SH-SY5Y (cell line): ENCODE measurements at regions not wholly inside any gene's neighbourhood (a gene's known extent, or its start where the extent isn't known, plus 50 kb on each side); places are given as distances from the start of the nearest gene placed in this dataset.

Source experiments
- GATA2 ChIP-seq: IDR thresholded peaks from 2 replicates; pipeline ENCODE4 v1.6.1; 2011; ENCODE audit warnings: mild to moderate bottlenecking, low read depth, low read length
- GATA3 ChIP-seq: IDR thresholded peaks from 2 replicates; pipeline ENCODE4 v1.6.1; 2011; ENCODE audit warnings: low read depth, mild to moderate bottlenecking, low read length, moderate library complexity

GRCh38 chr18:39681061-39681460, 2115.5 kb upstream of the CELF4 start:
- TF ChIP-seq GATA3 = no peak

- TF ChIP-seq GATA2 (no peak), GATA3 (no peak)
Observed at GRCh38 chr18:39675906-39676305, 2110.3 kb upstream of the CELF4 start.

GRCh38 chr18:39675368-39675767, 2109.8 kb upstream of the CELF4 start:
- TF ChIP-seq GATA3 (no peak), GATA2 (no peak)

DNA sequence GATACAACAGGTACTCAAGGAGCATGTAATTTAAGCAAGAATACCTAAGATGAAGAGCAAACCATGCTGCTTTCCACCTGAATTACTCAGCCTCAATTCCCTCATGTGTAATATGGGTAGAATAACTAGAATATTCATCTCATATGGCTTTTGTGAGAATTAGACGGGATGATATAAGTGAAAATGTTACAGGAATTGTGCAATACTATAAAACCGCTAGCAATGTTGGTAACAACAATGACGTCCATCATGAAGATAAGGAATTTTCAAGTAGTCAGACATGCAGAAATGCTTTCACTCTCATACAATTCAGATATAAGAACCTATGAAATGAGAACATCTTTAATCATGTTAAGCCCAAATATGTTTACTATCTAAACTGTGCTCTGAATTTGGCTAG, 2106.6 kb upstream of the CELF4 start:
- TF ChIP-seq GATA3 (no peak), GATA2 (no peak)

- TF ChIP-seq GATA3 = no peak
- TF ChIP-seq GATA2 = no peak
Observed at GRCh38 chr18:39667905-39668304, 2102.3 kb upstream of the CELF4 start.

GRCh38 chr18:39666541-39666940, 2100.9 kb upstream of the CELF4 start:
- no peak for TF ChIP-seq GATA3
- TF ChIP-seq GATA2 = no peak

GRCh38 chr18:39661856-39662366, 2096.3 kb upstream of the CELF4 start:
- TF ChIP-seq GATA2 (no peak), GATA3 (no peak)

GRCh38 chr18:39660141-39660540, 2094.5 kb upstream of the CELF4 start:
- TF ChIP-seq GATA3 (no peak), GATA2 (no peak)

DNA sequence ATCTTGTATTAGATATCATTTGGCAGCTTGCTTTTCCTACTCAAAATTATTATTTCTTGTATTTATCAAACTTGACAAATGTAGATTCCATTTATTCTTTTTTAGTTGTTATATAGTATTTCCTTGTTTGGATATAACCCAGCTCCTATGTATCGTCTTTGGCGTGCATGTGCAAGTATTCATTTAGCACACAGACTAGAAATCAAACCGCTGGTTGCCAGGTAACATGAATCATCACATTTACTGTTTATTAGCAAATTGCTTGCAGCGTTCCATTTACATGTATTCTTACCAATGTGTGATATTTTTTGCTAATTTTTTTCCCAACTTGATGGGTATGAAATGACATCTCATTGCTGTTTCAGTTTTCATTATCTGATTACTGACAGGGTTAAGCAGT, 2089.7 kb upstream of the CELF4 start:
- no peak for TF ChIP-seq GATA2
- TF ChIP-seq GATA3 = no peak

DNA sequence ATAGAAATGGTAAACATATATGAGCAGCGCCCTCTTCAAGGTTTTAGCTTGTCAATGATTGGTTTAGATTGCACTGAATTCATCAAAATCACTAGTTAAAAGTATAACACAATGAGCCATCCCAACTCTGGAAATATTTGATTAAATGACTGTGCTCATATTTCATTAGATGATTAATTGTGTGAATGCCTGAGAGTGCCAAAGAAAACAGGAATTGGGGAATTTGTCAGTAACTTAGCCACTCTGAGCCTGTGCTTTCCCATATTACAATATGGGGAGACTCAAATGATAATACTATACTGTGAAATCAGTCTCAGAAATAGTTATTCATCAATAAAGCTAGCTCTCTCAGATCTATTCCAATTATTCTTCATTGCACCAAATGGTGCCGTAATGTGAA, 2087.6 kb upstream of the CELF4 start:
- TF ChIP-seq GATA2 (no peak), GATA3 (no peak)

DNA sequence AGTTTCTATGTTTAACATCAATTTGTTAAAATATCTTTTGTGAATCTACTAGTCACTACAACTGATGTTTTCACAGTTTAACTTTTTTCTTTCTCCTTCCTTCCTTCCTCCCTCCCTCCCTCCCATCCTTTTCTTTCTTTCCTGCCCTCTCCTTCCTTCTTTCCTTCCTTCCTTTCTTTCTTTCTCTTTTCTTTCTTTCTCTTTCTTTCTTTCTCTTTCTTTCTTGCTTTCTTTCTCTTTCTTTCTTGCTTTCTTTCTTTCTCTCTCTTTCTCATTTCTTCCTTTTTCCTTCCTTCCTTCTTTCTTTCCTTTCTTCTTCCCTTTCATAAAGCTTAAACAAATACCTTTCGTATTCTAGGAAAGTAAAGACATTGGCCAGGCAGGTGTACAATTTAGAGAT, 2083.0 kb upstream of the CELF4 start:
- TF ChIP-seq GATA3 (no peak), GATA2 (no peak)

GRCh38 chr18:39647627-39648534, 2082.3 kb upstream of the CELF4 start:
- no peak for TF ChIP-seq GATA2
- no peak for TF ChIP-seq GATA3

GRCh38 chr18:39638224-39638623, 2072.6 kb upstream of the CELF4 start:
- TF ChIP-seq GATA3 = no peak
- TF ChIP-seq GATA2 = no peak

DNA sequence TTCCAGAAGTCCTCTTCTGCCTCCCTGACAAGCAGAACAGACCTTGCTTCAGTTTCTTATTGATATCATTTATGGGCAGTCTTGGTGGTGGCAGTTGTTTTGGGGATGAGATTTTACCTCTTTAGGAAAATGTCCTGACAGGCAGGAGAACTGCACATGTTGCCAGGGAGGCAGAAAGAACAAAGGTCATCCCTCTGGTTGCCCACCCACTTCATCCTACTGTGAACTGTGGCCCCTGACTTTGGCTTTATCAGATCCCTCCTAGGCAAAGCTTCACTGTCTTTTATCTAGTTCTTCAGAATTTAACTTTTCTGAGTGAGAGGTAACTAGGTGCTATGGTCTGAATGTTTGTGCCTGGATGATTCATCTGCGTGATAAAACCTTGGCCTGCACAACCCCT, 2071.3 kb upstream of the CELF4 start:
- TF ChIP-seq GATA2 (no peak), GATA3 (no peak)

GRCh38 chr18:39635966-39636365, 2070.4 kb upstream of the CELF4 start:
- TF ChIP-seq GATA3 (no peak), GATA2 (no peak)
